LoVo (cell line): ENCODE measurements at regions not wholly inside any gene's neighbourhood (a gene's known extent, or its start where the extent isn't known, plus 50 kb on each side); places are given as distances from the start of the nearest gene placed in this dataset.
"Not testable (repeated sequence)": the region's sequence is repeated elsewhere in the genome, so short reads cannot be mapped to it uniquely, and the experiment has no call there.

Source experiments
- DNase-seq: peaks from one replicate; pipeline ENCODE4 v3.0.0-alpha.2; 2016; ENCODE audit warnings: low spot score

DNA sequence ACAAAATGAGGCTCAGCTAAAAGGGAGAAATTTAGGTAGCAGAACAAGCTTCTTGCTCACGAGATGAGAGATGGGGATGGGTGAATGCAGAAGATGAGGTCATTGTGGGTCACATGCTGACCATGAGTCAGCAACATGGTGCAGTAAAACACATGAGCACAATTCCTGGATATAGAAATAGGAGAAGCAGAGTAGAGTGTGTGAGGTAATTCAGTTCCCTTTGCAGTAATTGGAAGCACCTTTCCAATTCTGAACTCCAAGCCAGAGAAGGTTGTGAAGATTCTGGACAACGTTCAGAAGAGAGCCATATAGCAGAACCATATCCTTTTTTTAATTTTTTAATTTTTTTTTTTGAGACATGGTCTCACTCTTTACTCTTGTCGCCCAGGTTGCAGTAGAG, 62.0 kb upstream of the LMNTD1 start:
- DNase-seq = peak; percentile 14

DNA sequence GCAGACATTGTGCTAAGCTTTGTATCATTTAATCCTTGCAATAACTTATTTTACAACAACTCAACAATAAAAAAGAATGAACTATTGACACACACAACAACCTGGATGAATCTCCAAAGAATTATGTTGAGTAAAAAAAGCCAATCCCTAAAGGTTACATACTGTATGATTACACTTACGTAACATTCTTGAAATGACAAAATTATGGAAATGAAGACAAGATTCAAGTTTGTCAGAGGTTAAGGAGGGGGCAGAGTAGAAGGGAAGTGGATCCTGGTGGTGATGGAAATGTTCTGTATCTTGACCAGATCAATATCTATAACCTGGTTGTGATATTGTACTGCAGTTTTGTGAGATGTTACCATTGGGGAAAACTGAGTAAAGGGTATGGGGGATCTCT, 63.2 kb upstream of the LMNTD1 start:
- DNase-seq = no peak

DNA sequence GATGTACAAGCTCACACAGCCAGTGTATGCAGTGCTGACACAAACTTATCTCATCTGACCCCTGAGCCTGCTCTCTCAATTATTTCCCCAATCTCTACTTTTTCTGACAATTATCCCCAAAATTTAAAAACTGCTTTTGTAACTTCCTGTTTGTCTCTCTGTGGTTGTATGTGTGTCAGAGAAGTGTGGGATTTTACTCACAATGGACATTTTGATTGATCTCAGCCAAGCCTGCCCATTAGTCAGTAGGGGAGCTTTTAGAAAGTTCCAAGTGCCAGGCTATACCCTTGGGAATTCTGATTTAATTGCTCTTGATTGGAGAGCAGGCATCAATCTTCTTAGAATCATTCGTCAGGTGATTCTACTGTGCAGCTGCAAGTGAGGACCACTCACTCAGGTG, 64.9 kb upstream of the LMNTD1 start:
- DNase-seq = no peak

DNA sequence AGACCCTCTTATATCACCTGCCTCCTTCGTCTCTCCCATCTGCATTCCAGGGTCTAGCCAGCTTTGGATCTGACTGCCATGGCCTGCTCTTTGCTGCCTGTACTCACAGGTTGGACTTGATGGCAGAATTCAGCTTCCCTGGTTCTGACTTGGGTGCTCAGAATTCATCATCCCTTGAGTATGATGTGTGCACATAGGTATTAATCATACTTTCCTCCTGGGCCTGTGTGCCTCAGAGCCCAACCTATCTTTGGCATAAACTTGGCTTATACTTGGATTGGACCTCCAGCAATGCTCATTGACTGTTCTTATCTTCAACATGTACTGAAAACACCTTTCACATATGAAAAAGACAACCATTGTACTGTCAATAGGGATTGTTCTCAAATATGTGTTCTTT, 70.7 kb upstream of the LMNTD1 start:
- no peak for DNase-seq

DNA sequence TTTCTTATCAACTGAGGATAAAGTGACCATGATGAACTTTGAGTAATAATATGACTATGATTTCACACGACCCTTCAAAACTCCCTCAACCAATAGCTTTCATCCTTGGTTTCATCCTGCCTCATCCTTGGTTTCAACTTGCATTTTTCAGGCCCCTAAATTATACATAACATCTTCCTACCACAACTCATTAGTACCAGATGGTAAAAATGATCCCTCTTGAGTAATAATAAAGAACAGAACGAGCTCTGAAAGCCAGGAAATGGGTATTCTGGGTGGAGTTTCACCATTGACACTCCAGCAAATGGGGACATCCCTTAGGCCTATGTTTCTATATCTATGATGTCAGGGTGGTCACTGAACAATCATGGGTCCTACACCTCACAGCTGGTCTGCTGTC, 72.1 kb upstream of the LMNTD1 start:
- DNase-seq = no peak

DNA sequence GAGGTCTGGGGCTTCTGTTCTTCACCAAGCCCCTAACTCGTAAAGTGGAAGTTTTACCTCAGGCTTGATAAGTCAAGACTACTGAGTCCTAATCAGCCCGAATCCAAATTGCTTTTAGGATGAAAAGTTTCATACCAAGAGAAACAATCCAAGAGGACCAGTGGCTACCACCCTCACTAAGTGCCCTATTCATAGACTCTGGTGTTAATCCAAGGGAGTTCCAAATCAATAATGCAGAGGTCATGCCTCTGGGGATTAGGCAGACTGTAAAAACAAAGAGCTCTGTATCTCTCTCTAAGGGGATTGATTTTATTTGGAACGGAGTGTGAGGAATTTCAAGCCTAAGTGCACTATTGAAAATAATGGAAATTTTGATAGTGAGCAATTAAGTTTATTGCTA, 76.3 kb upstream of the LMNTD1 start:
- DNase-seq = no peak

DNA sequence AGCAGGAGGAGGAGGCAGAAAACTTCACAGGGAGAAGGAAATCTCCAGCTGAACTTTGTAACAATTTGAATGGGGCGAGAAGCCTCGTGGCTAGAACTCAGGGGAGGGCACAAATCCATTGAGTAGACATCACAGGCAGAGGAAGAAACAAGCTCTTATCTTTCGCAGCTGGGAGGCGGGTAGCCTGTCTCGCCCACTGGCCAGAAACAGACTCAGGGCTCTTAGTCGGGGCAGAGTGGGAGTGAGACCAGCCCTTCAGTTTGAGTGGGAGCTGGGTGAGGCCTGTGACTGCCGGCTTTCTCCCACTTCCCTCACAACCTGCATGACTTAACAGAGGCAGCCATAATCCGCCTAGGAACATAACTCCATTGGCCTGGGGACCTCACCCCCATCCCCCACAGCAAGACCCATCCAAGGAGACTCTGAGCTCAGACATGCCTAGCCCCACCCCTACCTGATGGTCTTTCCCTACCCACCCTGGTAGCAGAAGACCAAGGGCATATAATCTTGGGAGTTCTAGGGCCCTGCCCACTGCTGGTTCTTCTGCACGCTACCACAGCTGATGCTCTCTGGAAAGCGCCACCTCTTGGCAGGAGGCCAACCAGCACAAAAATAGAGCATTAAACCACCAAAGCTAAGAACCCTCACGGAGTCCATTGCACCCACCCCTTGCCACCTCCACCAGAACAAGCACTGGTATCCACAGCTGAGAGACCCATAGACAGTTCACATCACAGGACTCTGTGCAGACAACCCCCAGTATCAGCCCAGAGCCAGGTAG, 77.8 kb upstream of the LMNTD1 start:
- DNase-seq = not testable (repeated sequence)

DNA sequence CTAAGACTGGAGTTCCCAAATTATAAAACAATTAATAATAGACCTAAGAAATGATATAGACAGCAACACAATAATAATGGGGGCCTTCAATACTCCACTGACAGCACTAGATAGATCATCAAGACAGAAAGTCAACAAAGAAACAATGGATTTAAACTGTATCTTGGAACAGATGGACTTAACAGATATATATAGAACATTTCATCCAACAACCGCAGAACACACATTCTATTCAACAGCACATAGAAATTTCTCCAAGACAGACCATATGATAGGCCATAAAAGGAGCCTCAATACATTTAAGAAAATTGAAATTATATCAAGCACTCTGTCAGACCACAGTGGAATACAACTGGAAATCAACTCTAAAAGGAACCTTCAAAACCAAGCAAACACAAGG, 80.1 kb upstream of the LMNTD1 start:
- DNase-seq = not testable (repeated sequence)

DNA sequence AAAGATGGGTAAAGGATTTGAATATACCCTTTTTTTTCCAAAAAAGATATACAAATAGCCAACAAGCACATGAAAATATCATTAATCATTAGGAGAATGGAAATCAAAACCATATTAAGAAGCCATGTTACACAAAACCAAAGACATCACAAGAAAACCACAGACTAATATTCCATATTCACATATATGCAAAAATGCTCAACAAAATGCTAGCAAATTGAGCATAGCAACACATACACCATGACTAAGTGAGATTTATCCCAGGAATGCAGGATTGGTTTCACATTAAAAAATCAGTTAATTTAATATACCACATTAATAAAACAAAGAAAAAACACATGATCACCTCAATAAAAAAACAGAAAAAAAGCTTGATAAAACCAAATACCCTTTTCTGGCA, 84.7 kb upstream of the LMNTD1 start:
- no peak for DNase-seq

DNA sequence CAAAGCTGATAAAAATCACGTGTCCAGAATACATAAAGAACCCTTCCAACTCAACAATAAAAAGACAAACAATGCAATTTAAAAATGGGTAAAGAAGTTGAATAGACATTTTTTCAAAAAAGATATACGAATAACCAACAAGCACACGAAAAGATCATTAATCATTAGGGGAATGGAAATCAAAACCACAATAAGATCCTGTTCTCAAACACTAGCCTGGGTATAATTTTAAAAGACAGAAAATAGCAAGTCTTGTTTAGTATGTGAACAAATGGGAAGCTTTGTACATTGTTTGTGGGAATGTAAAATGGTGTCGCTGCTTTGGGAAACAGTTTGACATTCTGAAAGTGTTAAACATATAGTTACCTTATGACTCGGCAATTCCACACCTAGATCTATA, 86.3 kb upstream of the LMNTD1 start:
- no peak for DNase-seq

DNA sequence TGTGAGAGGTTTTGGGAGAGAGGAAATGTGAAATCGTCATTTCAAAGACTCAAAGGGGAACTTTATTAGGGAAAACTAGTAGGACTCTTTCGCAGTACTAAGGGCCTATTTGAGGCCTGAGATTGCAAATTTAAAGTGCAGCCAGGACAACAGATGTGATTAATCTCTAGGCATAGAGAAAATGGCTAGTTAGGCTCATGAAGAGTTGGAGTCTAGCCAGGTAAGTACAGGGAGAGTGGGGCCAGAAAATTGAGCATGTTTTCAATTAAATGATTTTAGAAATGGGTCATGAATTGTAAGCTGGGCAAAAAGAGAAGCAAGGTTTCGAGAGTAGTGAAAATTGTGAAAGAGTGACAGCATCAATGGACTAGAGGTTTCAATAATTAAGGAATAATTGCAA, 91.9 kb upstream of the LMNTD1 start:
- DNase-seq = no peak

DNA sequence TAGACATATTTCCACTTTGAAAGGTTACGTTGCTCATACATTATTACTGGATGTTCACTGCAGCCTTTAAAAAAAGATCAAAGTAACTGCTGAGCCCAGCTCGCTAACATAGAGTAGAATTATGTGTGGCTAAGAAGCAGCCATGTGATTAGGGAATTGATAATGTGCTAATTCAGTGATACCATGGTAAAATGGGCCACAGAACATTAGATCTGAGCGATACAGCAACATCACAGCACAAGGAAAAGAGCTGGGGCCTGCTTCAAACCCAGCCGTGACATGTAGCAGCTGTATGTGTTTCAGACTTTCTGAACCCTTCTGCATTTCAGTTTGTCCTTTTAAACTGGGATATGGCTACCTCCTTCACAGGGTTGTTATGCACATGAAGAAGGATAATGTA, 92.3 kb upstream of the LMNTD1 start:
- no peak for DNase-seq

DNA sequence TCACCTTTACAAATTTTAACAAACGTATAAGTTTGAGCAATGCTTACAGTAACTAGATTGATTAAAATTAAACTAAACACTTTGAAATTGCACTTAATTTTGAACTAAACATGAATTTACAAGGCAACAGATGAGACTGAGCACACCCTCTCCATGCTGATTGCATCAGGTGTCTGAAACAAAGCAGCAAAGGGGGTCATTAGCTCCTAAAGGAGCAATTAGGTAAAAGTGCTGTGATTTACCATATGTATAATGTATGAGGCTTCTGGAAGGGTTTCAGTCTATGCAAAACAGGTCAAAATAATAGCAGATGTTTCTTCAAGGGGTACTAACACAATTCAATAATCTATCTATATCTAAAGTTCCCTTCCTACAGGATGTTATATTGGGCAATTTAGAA, 98.8 kb upstream of the LMNTD1 start:
- DNase-seq = no peak

DNA sequence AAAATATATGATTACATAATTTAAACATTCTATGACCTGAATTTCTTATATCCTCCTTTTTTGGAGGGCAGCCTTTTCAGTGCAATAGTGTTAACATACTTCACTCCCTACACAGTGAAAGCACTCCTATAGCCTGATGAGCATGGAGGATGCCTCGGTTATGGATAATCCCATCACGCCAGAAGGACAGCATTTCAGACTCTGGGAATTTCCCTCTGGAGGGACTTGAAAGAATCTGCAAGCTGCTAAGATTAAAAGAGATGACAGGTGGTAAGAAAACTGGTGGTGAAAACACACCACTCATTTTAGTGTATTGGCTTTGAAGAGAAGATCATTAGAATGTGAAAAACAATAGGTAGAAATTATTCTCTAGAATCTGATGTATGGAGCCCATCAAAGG, 99.3 kb upstream of the LMNTD1 start:
- DNase-seq = no peak

DNA sequence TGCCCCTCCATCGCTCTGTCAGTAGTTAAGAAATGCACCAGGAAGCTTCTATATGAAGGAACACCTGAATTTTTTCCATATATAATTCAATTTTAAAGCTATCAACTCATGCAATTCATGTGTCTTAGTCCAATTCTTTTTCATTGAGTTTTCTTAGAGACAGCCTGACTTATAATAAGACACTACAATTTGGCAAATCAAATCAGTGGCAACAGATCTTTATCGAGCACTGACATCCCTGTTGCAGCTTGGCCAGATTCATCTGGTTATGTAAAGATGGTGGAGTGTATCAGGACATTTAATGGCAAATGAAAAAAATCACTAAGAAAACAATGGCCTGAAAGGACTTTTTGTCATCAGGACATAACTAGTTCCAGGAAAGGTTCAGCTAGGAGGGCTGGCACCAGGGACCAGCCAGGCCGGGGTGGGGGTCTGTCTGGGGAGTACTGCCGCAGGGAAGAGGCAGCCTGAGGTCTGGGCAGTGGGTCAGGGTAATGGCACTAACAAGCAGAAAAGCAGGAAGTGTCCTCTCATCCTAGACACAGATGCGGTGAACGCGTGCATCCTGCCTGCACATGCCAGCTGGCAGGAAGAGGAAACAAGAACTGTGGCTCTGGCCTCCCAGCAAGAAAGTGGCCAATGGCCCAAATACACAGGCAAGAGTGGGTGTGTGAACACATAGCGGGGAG, 100.5 kb upstream of the LMNTD1 start:
- DNase-seq = no peak

DNA sequence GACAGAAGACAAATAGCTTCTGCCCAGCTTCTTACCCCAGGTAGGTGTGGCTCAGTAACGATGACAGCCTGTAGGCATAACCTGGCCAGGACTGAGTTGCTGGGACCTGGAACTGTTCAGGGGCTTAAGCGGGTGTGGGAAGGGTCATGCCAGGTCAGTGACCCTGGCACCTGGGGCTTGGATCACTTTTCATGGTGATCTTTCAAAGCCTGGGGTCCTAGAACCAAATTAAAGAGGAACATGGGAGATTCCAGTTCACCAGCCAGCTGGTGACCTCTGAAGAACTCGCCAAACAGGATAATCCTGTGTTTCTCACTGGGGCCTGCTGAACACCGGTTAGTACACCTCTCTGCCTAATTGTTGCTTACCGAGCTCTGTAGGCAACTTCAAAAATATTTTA, 102.6 kb upstream of the LMNTD1 start:
- DNase-seq = no peak

DNA sequence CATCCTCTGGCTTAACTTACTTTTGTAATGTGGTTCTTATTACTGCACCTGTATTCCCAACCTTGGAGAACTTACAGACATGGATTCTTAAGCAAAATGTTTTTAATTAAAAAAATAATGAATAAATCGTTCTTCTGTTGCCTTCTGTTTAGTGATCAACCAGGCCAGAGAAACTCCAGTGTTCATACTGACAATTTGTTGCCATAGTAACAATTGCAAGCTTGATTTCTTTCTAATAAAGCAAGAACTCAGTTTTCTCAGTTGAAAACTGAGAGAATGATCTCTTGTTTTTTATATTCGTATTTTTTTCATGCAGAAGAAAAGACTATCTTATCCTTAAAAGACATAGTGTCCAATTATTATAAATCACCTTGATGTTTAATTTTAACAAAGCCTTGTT, 106.5 kb upstream of the LMNTD1 start:
- DNase-seq = no peak

DNA sequence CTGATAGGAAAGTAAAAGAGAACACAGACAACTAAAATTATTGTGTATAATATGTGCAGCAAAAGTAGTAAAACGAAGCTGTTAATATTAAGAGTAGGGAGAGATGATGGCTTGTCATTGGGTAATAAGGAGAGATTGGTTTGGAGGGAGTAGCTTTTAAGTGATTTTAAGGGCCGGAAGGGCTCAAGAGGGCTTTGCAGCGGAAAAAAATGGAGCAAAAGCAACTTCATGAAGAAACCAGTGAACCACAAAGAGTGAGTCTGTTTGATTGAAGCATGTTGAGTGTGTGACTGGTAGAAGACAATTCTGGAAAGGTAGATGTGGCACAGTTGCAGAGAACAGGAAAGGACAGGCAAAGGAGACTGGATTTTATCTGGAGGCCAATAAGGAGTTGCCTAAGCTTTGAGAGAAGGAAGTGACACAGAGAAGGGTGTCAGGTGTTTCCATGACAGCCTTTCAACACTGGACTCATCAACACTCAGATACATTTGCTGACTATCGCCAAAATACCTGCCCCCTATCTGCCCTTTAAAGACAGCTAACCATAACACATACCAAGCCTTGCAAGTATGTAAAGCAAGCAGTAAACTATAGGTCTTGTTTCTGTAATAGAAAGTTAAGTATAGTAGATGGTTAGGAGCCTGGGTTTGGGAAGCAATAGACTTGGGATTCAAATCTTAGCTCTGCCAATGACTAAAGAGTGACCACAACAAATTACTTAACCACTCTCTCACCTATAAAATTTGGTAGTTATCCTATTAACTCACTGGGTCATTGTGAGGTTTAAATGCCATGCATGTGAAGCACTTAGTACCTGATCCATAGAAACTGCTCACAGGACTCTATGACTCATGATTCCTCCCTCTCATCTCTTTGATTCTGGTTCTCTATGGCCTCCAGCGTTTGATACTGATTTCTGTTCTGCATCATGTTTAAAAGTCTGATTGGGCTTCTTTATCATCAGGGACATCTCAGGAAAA, 117.3 kb upstream of the LMNTD1 start:
- no peak for DNase-seq

DNA sequence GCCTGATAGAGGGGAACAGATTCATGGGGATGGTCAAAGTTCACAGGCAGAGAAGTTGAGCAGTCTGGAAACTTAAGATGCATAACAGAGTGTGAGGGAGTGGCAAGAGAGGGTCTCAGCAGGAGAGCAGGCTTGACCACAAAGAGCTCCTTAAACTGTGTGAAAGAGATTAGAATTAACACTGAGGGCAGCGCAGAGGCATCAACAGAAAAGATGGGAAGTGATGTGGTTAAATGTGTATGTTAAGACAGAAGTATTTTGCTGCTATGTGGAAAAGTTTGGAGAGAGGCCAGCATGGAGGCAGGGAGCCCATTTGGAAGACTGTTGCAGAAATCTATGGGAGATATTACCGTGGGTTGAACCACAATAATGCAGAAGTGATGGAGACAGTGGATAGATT, 122.7 kb upstream of the LMNTD1 start:
- no peak for DNase-seq

DNA sequence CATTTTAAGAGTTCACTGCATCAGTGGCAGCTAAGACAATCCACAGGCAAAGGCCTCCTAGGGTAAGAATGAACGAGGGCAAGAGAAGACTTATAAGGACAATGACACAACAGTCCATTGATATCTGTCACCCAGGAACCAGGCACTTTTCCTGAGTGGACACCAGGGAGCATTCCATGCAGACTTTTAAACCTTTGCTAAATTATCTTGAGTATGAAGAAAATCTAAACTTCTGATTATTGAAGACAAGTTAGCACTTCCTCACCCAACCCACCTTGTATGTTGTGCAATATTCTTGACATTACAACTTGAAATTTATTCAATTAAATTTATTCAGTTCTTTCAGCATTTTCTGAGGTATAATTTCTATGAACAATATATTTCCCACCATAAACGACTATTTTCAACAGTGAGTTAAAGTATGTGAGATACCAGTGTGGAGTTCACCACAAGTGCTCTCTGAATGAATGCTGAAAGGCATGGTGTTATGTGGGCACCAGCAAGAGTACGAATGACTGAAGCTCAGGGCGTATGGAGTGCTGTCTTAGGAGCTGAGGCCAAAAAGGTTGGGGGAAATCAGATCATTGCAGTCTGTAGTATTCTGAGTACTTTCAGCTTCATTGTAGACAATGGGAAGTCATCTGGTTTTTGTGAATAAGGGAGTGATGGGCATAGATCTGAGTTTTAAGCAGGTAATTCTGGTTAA, 124.3 kb upstream of the LMNTD1 start:
- DNase-seq = no peak

DNA sequence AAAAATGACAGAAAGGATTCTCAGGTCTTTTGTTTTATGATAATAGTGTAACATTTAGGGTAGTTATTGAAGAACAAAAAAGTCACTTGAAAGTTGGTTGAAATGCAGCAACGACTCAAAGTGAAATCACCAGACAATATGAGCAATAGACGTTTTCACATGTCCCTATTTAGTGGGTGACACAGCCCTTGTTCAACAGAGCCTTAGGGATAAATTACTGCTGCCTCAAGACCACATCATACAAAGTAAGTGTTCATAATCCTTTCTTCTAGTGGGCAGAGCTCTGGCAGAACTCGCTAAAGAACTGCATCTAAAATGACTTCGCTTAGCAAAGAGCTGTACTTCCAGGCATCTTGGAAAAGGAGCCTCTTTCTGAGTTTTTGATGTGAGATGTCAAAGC, 128.5 kb upstream of the LMNTD1 start:
- no peak for DNase-seq

DNA sequence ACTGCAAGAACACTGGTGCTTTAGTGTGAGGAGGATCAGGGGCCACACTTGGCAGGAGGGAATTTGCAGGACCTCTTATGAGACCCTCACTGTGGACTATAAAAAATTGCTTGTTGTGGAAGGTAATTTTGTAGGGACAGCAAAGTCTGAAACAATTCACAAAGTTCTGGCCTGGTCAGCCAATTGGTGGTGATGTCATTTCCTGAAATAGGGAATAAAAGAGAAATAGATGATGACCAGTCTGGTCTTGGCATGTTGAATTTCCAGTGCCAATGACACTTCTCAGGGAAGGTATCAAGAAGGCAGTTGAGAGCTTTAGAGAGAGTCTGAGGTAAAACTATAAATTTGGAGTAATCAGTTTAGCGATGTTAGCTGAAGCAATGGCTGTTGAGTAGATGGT, 129.3 kb upstream of the LMNTD1 start:
- DNase-seq = no peak
